ENCODE measurements at regions not wholly inside any gene's neighbourhood (a gene's known extent, or its start where the extent isn't known, plus 50 kb on each side); places are given as distances from the start of the nearest gene placed in this dataset.

GRCh38 chr15:70518201-70519003 is 245.0 kb downstream of the UACA start:
- H2BK120ac ChIP-seq (ENCODE audit: low read depth, low read length), result no peak overlapping the region
- H3K9ac ChIP-seq (ENCODE audit: low read depth, low read length), result no peak overlapping the region
- no peak overlapping the region for H2BK5ac ChIP-seq (ENCODE audit: low read depth, low read length, poor library complexity, severe bottlenecking)
- BruUV-seq (replicated peaks), result no TSS peak
- H3K27me3 ChIP-seq (ENCODE audit: control insufficient read depth, insufficient read depth, low read length), result peaks cover 80% of the 10 kb centered on the region
- no peaks in the 10 kb centered on the region for H3K9me1 ChIP-seq (ENCODE audit: insufficient read depth, low read length)
- H4K5ac ChIP-seq (ENCODE audit: low read depth, low read length), result no peak overlapping the region
- H4K20me1 ChIP-seq (ENCODE audit: insufficient read depth, low read length), result no peaks in the 10 kb centered on the region
- in situ Hi-C loops (cut with MboI; ENCODE audit: low sequenced_read_pairs) (no loop called here), intact Hi-C loops (cut with micrococcal nuclease) (no loop called here), dilution Hi-C loops (cut with HindIII; ENCODE audit: low sequenced_read_pairs, unreplicated experiment) (no loop called here)
- H3K18ac ChIP-seq (ENCODE audit: low read depth, low read length), result no peak overlapping the region
- no peaks in the 10 kb centered on the region for H3K79me1 ChIP-seq (ENCODE audit: low read depth in 1 of 2, low read length in 2 of 2)
- no peak overlapping the region for H2AK5ac ChIP-seq (ENCODE audit: low read depth, low read length)
- H3K27ac ChIP-seq (ENCODE audit: insufficient read depth, low read length), result no peak overlapping the region
- ChIA-PET POLR2A (ENCODE audit: unreplicated experiment) (no interaction called here), CTCF (no interaction called here)
- no peaks in the 10 kb centered on the region for H3K36me3 ChIP-seq (ENCODE audit: control insufficient read depth, insufficient read depth, low read length)
- no peak overlapping the region for H3K4me3 ChIP-seq (ENCODE audit: insufficient read depth, low read depth, low read length)
- DNase-seq (no peak), ATAC-seq (ENCODE audit: low read depth) (no peak)
- WGBS, 2 experiments (ENCODE audit: extremely low coverage in 2 of 2, insufficient read length in 1 of 2), result 87% methylated on average over 7 of the region's 11 CpGs; no CpG with 5 or more reads in 1 of the 2 experiments
- no peak overlapping the region for H3K4me2 ChIP-seq (ENCODE audit: low read depth, low read length)
- H3K23ac ChIP-seq (ENCODE audit: low read depth, low read length), result no peak overlapping the region
- H3K56ac ChIP-seq (ENCODE audit: extremely low read depth, insufficient read depth, low read length), result no peak overlapping the region
- no peak overlapping the region for H4K91ac ChIP-seq (ENCODE audit: insufficient read depth, low read depth, low read length)
- no peak overlapping the region for H3K4ac ChIP-seq (ENCODE audit: low read depth, low read length)
- no peak overlapping the region for H2BK20ac ChIP-seq (ENCODE audit: low read depth, low read length)
- H3K4me1 ChIP-seq (ENCODE audit: control insufficient read depth, insufficient read depth, low read length), result no peaks in the 10 kb centered on the region
- H3K9me3 ChIP-seq (ENCODE audit: control insufficient read depth, insufficient read depth, low read length), result no peaks in the 10 kb centered on the region
- H2BK15ac ChIP-seq (ENCODE audit: low read depth, low read length), result no peak overlapping the region
- no peak overlapping the region for H3K14ac ChIP-seq (replicated peaks; ENCODE audit: low read depth, low read length)
- no peak overlapping the region for H2AFZ ChIP-seq (replicated peaks; ENCODE audit: low read length, poor library complexity)
- no peak overlapping the region for H4K8ac ChIP-seq (ENCODE audit: low read depth in 2 of 2, low read length in 2 of 2)
- no peak overlapping the region for H2AK9ac ChIP-seq (replicated peaks; ENCODE audit: low read depth, low read length, poor library complexity)
- TF ChIP-seq CHD1 (IDR thresholded peaks at IDR 0.05; ENCODE audit: low read depth, low read length), result no peak
